WTC11 (cell line): ENCODE measurements at regions not wholly inside any gene's neighbourhood (a gene's known extent, or its start where the extent isn't known, plus 50 kb on each side); places are given as distances from the start of the nearest gene placed in this dataset.

Experiments used
- ATAC-seq: fragments of 200-7000 bp; cut with Tn5 transposase; 2 replicates; pipeline ENCODE4 v1.10.0; 2021; ENCODE audit warnings: mild to moderate bottlenecking, moderate library complexity
- CTCF ChIA-PET: fragments of 300-600 bp; sonication (Branson Sonifier 250); formaldehyde crosslinking; loops from one replicate; lab custom pipeline; 2021; ENCODE audit warnings: antibody characterized with exemption; lab: Charles Lee
- POLR2A ChIA-PET: fragments of 350-600 bp; sonication (Branson Sonifier 250); formaldehyde crosslinking; loops from one replicate; lab custom pipeline; 2021; ENCODE audit warnings: antibody characterized with exemption; lab: Charles Lee
- DNase-seq: peaks from one replicate; pipeline ENCODE4 v3.0.0; 2021; ENCODE audit warnings: low spot score
- H3K27ac Mint-ChIP-seq: 2 replicates; pipeline ENCODE4 v1.8.0; 2021; ENCODE audit warnings: mixed read lengths
- H3K27me3 Mint-ChIP-seq: 2 replicates; pipeline ENCODE4 v1.8.0; 2021; ENCODE audit warnings: low read depth, mild to moderate bottlenecking, moderate library complexity, mixed read lengths
- H3K36me3 Mint-ChIP-seq: 2 replicates; pipeline ENCODE4 v1.8.0; 2021; ENCODE audit warnings: mixed read lengths
- H3K4me1 Mint-ChIP-seq: 2 replicates; pipeline ENCODE4 v1.8.0; 2022; ENCODE audit warnings: mixed read lengths
- H3K4me3 Mint-ChIP-seq: 2 replicates; pipeline ENCODE4 v1.8.0; 2021; ENCODE audit warnings: mild to moderate bottlenecking, moderate library complexity, mixed read lengths
- H3K9me3 Mint-ChIP-seq: 2 replicates; pipeline ENCODE4 v1.8.0; 2021; ENCODE audit warnings: mixed read lengths
- CREM ChIP-seq: sonication (generic); formaldehyde crosslinking; IDR thresholded peaks from 2 replicates; pipeline ENCODE4 v1.8.1; 2022; ENCODE audit warnings: mild to moderate bottlenecking, missing genetic modification reagents, moderate library complexity
- FOXJ3 ChIP-seq: sonication (generic); formaldehyde crosslinking; IDR thresholded peaks from 2 replicates; pipeline ENCODE4 v1.9.0; 2021; ENCODE audit warnings: missing genetic modification reagents, mild to moderate bottlenecking, borderline replicate concordance
- FOXP1 ChIP-seq: sonication (generic); formaldehyde crosslinking; IDR thresholded peaks from 2 replicates; pipeline ENCODE4 v1.8.0; 2022; ENCODE audit warnings: missing genetic modification reagents, mild to moderate bottlenecking, moderate library complexity, borderline replicate concordance
- GRHL2 ChIP-seq: fragments of 250-450 bp; sonication (Bioruptor Pico); IDR thresholded peaks from 2 replicates; pipeline ENCODE4 v1.8.0; 2022; ENCODE audit warnings: mild to moderate bottlenecking, moderate library complexity; ENCODE audit not compliant: insufficient replicate concordance, severe bottlenecking
- MYBL2 ChIP-seq: sonication (generic); formaldehyde crosslinking; IDR thresholded peaks from 2 replicates; pipeline ENCODE4 v1.8.1; 2023; ENCODE audit warnings: mild to moderate bottlenecking, moderate library complexity, missing genetic modification reagents
- NFATC4 ChIP-seq: fragments of 250-450 bp; sonication (Bioruptor Pico); IDR thresholded peaks from 2 replicates; pipeline ENCODE4 v1.9.0; 2021; ENCODE audit warnings: mild to moderate bottlenecking
- NFYB ChIP-seq: sonication (generic); formaldehyde crosslinking; conservative IDR thresholded peaks from 2 replicates; pipeline ENCODE4 v1.8.0; 2022; ENCODE audit warnings: low read depth, missing genetic modification reagents
- NR1H2 ChIP-seq: sonication (generic); formaldehyde crosslinking; IDR thresholded peaks from 2 replicates; pipeline ENCODE4 v1.9.0; 2021; ENCODE audit warnings: mild to moderate bottlenecking, moderate library complexity, missing genetic modification reagents
- OVOL2 ChIP-seq: fragments of 250-450 bp; sonication (Bioruptor Pico); IDR thresholded peaks from 2 replicates; pipeline ENCODE4 v1.9.0; 2021; ENCODE audit warnings: mild to moderate bottlenecking, borderline replicate concordance
- TCF7 ChIP-seq: sonication (generic); formaldehyde crosslinking; IDR thresholded peaks from 2 replicates; pipeline ENCODE4 v1.8.0; 2022; ENCODE audit warnings: mild to moderate bottlenecking, low read depth, missing genetic modification reagents, moderate library complexity
- ZNF219 ChIP-seq: sonication (generic); formaldehyde crosslinking; IDR thresholded peaks from 2 replicates; pipeline ENCODE4 v1.8.0; 2023; ENCODE audit warnings: missing genetic modification reagents, mild to moderate bottlenecking, borderline replicate concordance
- ZNF232 ChIP-seq: sonication (generic); formaldehyde crosslinking; IDR thresholded peaks from 2 replicates; pipeline ENCODE4 v1.8.0; 2022; ENCODE audit warnings: mild to moderate bottlenecking, missing genetic modification reagents
- TF ChIP-seq, protein P1 (sequence below): sonication (generic); formaldehyde crosslinking; IDR thresholded peaks from 2 replicates; pipeline ENCODE4 v1.8.1; 2023; ENCODE audit warnings: mild to moderate bottlenecking, missing genetic modification reagents
- TF ChIP-seq, protein P2 (sequence below): sonication (generic); formaldehyde crosslinking; IDR thresholded peaks from 2 replicates; pipeline ENCODE4 v1.8.1; 2023; ENCODE audit warnings: mild to moderate bottlenecking, missing genetic modification reagents
- TF ChIP-seq, protein P3 (sequence below): sonication (generic); formaldehyde crosslinking; IDR thresholded peaks from 2 replicates; pipeline ENCODE4 v1.8.0; 2023; ENCODE audit warnings: mild to moderate bottlenecking, missing genetic modification reagents
- TF ChIP-seq, protein P4 (sequence below): sonication (generic); formaldehyde crosslinking; IDR thresholded peaks from 2 replicates; pipeline ENCODE4 v1.8.1; 2022; ENCODE audit warnings: mild to moderate bottlenecking, missing genetic modification reagents, moderate library complexity, borderline replicate concordance
- TF ChIP-seq, protein P5 (sequence below): sonication (generic); formaldehyde crosslinking; IDR thresholded peaks from 2 replicates; pipeline ENCODE4 v1.8.1; 2022; ENCODE audit warnings: low read depth, missing genetic modification reagents, borderline replicate concordance
- TF ChIP-seq, protein P6 (sequence below): fragments of 250-450 bp; sonication (Bioruptor Pico); IDR thresholded peaks from 2 replicates; pipeline ENCODE4 v1.8.0; 2021; ENCODE audit warnings: mild to moderate bottlenecking
- TF ChIP-seq, protein P7 (sequence below): sonication (generic); formaldehyde crosslinking; IDR thresholded peaks from 2 replicates; pipeline ENCODE4 v1.8.0; 2022; ENCODE audit warnings: mild to moderate bottlenecking, missing genetic modification reagents

DNA sequence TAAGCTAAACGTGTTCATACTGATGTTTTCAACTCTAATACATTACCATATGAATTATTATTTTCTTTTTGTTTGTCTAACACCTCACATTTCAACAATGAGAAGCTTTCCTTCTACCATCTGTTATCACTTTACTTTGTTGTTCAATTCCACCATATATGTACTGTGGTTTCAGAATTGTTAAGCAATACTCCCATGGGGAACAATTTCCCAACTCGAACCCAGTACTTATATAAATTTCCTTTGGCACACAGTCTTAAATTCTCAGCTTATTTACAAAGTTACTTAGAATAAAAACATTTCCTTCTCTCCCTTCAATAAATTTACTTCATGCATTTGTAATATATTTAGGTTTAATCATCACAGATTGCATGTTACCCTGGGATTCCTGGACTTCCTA, 1764.4 kb downstream of the OTOL1 start:
- CTCF ChIA-PET = no interaction called here
- POLR2A ChIA-PET = no interaction called here
- TF ChIP-seq NFYB (CRISPR knock-in tag) = no peak
- TF ChIP-seq, protein P1, sequence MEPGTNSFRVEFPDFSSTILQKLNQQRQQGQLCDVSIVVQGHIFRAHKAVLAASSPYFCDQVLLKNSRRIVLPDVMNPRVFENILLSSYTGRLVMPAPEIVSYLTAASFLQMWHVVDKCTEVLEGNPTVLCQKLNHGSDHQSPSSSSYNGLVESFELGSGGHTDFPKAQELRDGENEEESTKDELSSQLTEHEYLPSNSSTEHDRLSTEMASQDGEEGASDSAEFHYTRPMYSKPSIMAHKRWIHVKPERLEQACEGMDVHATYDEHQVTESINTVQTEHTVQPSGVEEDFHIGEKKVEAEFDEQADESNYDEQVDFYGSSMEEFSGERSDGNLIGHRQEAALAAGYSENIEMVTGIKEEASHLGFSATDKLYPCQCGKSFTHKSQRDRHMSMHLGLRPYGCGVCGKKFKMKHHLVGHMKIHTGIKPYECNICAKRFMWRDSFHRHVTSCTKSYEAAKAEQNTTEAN = no peak
- TF ChIP-seq NR1H2 = no peak
- TF ChIP-seq, protein P2, sequence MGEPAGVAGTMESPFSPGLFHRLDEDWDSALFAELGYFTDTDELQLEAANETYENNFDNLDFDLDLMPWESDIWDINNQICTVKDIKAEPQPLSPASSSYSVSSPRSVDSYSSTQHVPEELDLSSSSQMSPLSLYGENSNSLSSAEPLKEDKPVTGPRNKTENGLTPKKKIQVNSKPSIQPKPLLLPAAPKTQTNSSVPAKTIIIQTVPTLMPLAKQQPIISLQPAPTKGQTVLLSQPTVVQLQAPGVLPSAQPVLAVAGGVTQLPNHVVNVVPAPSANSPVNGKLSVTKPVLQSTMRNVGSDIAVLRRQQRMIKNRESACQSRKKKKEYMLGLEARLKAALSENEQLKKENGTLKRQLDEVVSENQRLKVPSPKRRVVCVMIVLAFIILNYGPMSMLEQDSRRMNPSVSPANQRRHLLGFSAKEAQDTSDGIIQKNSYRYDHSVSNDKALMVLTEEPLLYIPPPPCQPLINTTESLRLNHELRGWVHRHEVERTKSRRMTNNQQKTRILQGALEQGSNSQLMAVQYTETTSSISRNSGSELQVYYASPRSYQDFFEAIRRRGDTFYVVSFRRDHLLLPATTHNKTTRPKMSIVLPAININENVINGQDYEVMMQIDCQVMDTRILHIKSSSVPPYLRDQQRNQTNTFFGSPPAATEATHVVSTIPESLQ (CRISPR knock-in tag) = no peak
- no peak for TF ChIP-seq ZNF232 (CRISPR knock-in tag)
- no peak overlapping the region for H3K27ac Mint-ChIP-seq
- H3K4me1 Mint-ChIP-seq = 0 out of 2 replicates have a peak, but pooled peaks cover 5% of the 10 kb centered on the region
- H3K4me3 Mint-ChIP-seq = no peak overlapping the region
- no peaks in the 10 kb centered on the region for H3K27me3 Mint-ChIP-seq
- DNase-seq = no peak
- no peaks in the 10 kb centered on the region for H3K36me3 Mint-ChIP-seq
- ATAC-seq = no peak
- H3K9me3 Mint-ChIP-seq = peaks cover 17% of the 10 kb centered on the region

DNA sequence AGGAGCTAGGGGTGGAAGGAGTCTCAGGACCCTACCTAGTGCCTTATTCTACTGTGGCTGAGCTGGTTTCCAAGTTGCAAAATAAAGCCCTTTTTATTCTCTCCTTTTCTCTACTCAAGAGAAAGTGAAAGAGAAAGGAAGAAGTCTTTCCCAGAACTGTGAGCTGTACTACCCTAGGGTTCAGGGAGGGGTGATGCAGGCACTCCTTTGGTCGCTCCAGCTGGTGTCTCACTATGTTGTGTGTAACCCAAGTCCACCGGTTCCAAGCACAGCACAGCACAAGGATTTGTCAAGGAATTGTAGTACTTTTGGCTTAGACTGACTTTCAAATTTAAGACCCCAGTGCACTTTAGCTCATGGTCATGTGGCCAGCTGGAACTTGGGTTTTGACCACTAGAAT, 1721.7 kb downstream of the OTOL1 start:
- ChIA-PET CTCF (no interaction called here), POLR2A (no interaction called here)
- Mint-ChIP-seq H3K4me1 (no peaks in the 10 kb centered on the region), H3K4me3 (no peak overlapping the region), H3K27ac (no peak overlapping the region), H3K27me3 (no peaks in the 10 kb centered on the region), H3K9me3 (peaks cover 3% of the 10 kb centered on the region; the same call in 1 of the 2 replicates), H3K36me3 (no peaks in the 10 kb centered on the region)
- ATAC-seq (no peak), DNase-seq (no peak)
- TF ChIP-seq, protein P3, sequence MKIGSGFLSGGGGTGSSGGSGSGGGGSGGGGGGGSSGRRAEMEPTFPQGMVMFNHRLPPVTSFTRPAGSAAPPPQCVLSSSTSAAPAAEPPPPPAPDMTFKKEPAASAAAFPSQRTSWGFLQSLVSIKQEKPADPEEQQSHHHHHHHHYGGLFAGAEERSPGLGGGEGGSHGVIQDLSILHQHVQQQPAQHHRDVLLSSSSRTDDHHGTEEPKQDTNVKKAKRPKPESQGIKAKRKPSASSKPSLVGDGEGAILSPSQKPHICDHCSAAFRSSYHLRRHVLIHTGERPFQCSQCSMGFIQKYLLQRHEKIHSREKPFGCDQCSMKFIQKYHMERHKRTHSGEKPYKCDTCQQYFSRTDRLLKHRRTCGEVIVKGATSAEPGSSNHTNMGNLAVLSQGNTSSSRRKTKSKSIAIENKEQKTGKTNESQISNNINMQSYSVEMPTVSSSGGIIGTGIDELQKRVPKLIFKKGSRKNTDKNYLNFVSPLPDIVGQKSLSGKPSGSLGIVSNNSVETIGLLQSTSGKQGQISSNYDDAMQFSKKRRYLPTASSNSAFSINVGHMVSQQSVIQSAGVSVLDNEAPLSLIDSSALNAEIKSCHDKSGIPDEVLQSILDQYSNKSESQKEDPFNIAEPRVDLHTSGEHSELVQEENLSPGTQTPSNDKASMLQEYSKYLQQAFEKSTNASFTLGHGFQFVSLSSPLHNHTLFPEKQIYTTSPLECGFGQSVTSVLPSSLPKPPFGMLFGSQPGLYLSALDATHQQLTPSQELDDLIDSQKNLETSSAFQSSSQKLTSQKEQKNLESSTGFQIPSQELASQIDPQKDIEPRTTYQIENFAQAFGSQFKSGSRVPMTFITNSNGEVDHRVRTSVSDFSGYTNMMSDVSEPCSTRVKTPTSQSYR = no peak
- TF ChIP-seq CREM (CRISPR knock-in tag) (no peak), ZNF232 (CRISPR knock-in tag) (no peak), NFATC4 (CRISPR knock-in tag) (no peak), OVOL2 (no peak), TCF7 (CRISPR knock-in tag) (no peak), GRHL2 (CRISPR knock-in tag) (no peak), FOXJ3 (no peak), FOXP1 (CRISPR knock-in tag) (no peak), MYBL2 (CRISPR knock-in tag) (no peak), ZNF219 (no peak)
- TF ChIP-seq, protein P4, sequence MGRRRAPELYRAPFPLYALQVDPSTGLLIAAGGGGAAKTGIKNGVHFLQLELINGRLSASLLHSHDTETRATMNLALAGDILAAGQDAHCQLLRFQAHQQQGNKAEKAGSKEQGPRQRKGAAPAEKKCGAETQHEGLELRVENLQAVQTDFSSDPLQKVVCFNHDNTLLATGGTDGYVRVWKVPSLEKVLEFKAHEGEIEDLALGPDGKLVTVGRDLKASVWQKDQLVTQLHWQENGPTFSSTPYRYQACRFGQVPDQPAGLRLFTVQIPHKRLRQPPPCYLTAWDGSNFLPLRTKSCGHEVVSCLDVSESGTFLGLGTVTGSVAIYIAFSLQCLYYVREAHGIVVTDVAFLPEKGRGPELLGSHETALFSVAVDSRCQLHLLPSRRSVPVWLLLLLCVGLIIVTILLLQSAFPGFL = no peak
- TF ChIP-seq, protein P5, sequence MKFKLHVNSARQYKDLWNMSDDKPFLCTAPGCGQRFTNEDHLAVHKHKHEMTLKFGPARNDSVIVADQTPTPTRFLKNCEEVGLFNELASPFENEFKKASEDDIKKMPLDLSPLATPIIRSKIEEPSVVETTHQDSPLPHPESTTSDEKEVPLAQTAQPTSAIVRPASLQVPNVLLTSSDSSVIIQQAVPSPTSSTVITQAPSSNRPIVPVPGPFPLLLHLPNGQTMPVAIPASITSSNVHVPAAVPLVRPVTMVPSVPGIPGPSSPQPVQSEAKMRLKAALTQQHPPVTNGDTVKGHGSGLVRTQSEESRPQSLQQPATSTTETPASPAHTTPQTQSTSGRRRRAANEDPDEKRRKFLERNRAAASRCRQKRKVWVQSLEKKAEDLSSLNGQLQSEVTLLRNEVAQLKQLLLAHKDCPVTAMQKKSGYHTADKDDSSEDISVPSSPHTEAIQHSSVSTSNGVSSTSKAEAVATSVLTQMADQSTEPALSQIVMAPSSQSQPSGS = no peak
- TF ChIP-seq, protein P6, sequence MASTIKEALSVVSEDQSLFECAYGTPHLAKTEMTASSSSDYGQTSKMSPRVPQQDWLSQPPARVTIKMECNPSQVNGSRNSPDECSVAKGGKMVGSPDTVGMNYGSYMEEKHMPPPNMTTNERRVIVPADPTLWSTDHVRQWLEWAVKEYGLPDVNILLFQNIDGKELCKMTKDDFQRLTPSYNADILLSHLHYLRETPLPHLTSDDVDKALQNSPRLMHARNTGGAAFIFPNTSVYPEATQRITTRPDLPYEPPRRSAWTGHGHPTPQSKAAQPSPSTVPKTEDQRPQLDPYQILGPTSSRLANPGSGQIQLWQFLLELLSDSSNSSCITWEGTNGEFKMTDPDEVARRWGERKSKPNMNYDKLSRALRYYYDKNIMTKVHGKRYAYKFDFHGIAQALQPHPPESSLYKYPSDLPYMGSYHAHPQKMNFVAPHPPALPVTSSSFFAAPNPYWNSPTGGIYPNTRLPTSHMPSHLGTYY (CRISPR knock-in tag) = no peak
- TF ChIP-seq, protein P7, sequence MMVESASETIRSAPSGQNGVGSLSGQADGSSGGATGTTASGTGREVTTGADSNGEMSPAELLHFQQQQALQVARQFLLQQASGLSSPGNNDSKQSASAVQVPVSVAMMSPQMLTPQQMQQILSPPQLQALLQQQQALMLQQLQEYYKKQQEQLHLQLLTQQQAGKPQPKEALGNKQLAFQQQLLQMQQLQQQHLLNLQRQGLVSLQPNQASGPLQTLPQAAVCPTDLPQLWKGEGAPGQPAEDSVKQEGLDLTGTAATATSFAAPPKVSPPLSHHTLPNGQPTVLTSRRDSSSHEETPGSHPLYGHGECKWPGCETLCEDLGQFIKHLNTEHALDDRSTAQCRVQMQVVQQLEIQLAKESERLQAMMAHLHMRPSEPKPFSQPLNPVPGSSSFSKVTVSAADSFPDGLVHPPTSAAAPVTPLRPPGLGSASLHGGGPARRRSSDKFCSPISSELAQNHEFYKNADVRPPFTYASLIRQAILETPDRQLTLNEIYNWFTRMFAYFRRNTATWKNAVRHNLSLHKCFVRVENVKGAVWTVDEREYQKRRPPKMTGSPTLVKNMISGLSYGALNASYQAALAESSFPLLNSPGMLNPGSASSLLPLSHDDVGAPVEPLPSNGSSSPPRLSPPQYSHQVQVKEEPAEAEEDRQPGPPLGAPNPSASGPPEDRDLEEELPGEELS (CRISPR knock-in tag) = no peak
